D721Med (cell line): ENCODE measurements at regions not wholly inside any gene's neighbourhood (a gene's known extent, or its start where the extent isn't known, plus 50 kb on each side); places are given as distances from the start of the nearest gene placed in this dataset.
"Not testable (repeated sequence)": the region's sequence is repeated elsewhere in the genome, so short reads cannot be mapped to it uniquely, and the experiment has no call there.

ENCODE experiments used
- DNase-seq: peaks from one replicate; pipeline ENCODE4 v3.0.0; 2011; ENCODE audit warnings: low spot score; ENCODE audit not compliant: insufficient read length
- FAIRE-seq: peaks from 2 replicates; lab custom pipeline; 2011; peaks lifted over from hg19 to GRCh38; lab: Jason Lieb, UNC
- TF ChIP-seq, protein P1 (sequence below): IDR thresholded peaks from 2 replicates; pipeline ENCODE4 v1.5.1; 2012; ENCODE audit warnings: mild to moderate bottlenecking, control low read depth; ENCODE audit not compliant: insufficient read depth; ENCODE audit errors: missing control alignments

DNA sequence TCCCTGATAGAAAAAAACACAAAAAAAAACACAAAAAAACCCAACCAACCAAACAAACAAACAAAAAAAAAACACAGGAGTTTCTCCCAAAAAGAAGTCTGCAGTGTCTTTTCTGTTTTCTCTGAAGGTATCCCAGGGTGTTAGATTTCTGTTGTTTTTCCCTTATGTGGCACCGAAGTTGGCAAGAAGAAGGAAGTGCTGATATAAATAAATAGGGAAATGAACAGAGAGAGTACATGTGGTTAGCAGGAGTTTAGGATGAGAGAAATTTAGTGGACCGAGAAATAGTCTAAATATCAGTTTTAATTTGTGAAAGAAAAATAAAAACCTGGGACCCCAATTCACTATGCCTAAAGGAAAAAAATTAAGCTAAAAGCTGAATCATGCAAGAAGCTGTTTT, 287.0 kb upstream of the SGCG start:
- FAIRE-seq (no peak), DNase-seq (no peak)
- TF ChIP-seq, protein P1, sequence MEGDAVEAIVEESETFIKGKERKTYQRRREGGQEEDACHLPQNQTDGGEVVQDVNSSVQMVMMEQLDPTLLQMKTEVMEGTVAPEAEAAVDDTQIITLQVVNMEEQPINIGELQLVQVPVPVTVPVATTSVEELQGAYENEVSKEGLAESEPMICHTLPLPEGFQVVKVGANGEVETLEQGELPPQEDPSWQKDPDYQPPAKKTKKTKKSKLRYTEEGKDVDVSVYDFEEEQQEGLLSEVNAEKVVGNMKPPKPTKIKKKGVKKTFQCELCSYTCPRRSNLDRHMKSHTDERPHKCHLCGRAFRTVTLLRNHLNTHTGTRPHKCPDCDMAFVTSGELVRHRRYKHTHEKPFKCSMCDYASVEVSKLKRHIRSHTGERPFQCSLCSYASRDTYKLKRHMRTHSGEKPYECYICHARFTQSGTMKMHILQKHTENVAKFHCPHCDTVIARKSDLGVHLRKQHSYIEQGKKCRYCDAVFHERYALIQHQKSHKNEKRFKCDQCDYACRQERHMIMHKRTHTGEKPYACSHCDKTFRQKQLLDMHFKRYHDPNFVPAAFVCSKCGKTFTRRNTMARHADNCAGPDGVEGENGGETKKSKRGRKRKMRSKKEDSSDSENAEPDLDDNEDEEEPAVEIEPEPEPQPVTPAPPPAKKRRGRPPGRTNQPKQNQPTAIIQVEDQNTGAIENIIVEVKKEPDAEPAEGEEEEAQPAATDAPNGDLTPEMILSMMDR = no peak

DNA sequence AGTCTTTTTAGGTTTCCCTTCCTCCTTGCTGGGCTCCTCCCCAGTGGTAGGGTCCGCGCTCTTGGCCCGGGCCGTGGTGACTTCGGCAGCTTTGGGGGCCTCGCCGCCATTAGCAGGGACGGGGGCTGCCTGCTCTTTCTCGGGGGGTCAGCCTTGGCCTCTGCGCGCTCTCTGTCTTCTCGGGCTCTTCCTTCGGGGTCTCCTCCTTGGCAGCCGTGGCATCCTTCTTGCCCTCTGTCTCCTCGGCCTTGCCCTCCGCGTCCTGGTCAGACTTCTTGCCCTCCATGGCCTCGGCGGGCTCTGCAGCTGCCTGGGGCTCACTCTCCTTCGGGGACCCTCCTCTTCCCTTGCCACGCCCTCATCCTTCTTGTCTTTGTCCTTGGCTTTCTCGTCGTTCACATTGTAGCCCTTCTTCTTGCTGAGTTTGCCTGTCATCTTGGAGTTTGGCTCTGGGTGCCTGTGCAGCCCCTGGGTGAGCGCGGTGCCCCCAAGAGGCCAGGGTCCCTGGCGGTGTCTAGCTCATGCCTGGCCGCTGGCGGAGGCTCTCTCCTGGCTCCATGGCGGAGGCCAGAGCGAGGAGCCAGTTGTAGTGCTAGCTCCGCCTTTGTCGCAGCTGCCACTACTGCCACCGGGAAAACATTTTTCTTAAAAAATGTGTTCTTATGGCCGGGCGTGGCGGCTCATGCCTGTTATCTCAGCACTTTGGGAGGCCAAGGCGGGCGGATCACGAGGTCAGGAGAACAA, 283.0 kb upstream of the SGCG start:
- TF ChIP-seq, protein P1 = no peak
- DNase-seq = no peak
- FAIRE-seq = no peak

DNA sequence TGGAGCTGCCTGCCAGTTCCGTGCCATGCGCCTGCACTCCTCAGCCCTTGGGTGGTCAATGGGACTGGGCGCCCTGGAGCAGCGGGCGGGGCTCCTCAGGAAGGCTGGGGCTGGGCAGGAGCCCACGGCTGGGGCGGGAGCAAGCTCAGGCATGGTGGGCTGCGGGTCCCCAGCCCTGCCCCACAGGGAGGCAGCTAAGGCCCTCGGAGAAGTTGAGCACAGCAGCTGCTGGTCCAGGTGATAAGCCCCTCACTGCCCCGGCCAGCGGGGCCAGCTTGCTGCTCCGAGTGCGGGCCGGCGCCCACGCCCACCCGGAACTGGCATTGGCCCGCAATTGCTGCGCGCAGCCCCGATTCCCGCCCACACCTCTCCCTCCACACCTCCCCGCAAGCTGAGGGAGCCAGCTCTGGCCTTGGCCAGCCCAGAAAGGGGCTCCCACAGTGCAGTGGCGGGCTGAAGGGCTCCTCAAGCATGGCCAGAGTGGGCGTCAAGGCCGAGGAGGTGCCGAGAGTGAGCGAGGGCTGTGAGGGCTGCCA, 280.3 kb upstream of the SGCG start:
- not testable (repeated sequence) for DNase-seq, FAIRE-seq

DNA sequence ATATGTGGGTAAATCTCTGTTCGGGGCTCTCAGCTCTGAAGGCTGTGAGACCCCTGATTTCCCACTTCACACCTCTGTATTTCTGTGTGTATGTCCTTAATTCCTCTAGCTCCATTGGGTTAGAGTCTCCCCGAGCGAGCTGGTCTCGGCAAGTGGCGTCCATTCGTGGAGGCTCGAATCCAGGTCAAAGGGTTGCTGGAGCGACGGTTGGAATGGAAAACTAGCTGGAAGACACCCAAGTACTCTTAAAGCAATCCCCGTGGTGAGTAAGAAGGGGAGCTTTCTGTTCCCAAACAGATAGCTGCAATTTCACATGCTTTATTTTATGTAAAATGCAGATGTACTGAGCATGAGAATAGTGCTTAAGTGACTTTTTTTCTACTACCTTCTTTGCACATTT, 277.5 kb upstream of the SGCG start:
- FAIRE-seq (no peak), DNase-seq (no peak)
- TF ChIP-seq, protein P1 = no peak

DNA sequence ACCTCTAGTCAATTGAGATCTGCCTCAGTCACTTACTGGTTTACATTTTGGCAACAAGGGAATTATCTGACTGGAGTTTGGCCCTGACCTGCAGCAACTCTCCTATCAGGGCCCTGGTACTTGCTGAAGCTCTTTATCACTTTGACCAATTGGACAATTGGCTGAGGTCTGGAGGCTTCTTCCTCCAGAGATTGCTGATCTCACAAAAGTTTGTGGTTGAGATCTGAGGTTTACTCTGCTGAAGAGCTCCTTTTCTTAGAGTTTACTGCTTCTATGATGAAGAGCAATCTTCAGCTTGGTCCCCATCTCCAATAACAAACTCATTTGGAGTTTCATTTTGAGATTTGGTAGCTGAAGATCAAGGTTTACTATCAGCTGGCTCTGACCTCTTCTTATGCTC, 276.9 kb upstream of the SGCG start:
- FAIRE-seq (no peak), DNase-seq (no peak)
- TF ChIP-seq, protein P1 = no peak

DNA sequence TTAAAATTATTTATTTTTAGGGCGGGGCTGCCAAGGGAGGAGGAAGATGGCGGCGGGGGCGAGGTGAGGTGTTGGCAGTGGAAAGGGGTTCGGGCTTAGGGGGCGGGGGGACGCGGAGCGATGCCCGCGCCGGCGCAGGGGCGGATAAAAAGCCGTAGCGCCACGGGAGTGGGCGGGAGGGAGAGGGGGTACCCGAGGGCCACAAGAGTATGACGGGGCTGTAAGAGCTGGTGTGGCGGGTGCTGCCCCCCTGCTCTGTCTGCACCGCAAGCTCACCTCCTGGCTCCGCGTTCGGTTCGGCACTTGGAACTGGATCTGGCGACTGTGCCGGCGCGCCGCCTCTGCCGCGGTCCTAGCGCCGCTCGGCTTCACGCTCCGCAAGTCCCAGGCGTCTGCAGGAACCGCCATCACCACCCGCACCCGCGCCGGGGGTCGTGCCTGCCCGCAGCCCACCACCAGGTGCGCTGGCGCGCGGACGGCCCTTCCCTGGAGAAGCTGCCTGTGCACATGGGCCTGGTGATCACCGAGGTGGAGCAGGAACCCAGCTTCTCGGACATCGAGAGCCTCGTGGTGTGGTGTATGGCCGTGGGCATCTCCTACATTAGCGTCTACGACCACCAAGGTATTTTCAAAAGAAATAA, 265.2 kb upstream of the SGCG start:
- TF ChIP-seq, protein P1 = no peak
- DNase-seq = no peak
- no peak for FAIRE-seq

DNA sequence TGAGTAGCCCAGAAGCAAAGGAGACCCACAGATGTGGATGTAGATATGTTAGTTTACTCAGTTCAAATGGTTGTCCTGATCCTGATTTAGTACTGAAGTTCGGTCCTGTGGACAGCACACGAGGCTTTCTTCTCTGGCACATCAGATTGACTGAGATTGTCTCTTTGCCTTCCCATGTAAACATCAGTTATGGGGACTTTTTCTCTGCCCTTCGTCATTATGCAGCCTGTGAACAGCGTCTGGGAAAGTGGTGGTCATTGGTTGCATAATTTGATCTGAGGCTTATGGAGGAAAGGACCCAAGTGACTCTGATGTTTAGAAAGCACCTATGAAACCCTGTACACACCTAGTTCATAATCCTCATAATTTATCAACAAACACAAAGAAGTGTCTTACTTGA, 264.5 kb upstream of the SGCG start:
- not testable (repeated sequence) for DNase-seq, FAIRE-seq
